NCI-H2107 treated with DMSO at 0.1 percent for 48 hours (cell line): ENCODE measurements at regions not wholly inside any gene's neighbourhood (a gene's known extent, or its start where the extent isn't known, plus 50 kb on each side); places are given as distances from the start of the nearest gene placed in this dataset.
"Not testable (repeated sequence)": the region's sequence is repeated elsewhere in the genome, so short reads cannot be mapped to it uniquely, and the experiment has no call there.

Source experiments
- DNase-seq: peaks from one replicate; lab custom pipeline; 2025; ENCODE audit not compliant: unreplicated experiment; lab: John Stamatoyannopoulos, UW

DNA sequence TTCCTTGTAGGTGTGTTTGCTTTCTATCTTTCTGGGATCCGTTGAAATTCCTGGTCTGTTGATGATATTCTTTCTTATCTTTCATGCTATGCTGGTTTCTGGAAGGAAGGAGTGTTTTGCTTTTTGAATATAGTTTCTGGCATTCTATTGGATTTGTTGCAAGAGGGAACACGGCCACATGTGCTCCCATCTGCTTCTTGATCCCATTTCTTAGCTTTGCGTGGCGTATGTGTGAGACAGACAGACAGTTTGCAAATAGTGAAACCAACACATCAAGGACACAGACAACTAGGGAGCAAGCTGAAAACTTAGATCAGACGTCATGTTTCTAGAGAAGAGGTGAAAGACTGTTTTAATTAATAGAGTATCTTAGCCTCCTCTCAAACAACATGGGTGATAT is 261.9 kb upstream of the PUDP start:
- no peak for DNase-seq

DNA sequence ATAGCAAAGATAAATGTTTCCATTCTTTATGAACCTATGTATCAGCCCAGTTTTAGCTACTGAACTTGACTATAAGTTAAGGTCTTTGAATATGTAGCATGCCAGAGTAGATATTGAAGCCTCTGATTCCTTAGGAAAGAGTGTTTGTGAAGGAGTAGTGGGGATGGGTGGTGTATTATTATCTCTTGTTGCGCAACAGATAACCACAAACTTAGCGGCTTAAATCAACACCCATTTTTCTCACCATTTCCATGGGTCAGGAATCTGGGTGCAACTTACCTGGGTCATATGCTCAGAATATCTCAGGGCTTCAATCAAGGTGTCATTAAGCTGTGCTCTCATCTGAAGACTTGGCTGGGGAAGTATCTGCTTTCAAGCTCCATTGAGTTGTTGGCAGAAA is 251.4 kb upstream of the PUDP start:
- DNase-seq = no peak

DNA sequence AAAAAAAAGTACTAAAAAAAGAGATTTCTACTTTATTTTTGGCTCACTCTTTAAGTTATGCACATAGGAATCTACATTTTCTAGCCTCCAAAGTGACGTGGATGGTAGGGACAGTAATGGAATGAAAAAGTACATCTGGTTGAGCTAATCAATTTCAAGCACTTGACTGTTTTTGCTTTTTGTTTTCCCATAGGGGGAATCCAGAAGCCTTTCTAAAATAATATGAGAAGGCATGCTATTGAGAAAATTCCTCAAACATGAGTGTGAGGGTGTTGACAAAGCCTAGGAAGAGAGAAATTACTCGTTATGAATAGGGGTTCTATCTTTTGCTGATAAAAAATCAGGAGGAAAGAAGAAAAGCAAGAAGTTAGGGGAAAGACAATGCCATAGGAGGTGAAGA is 242.5 kb upstream of the PUDP start:
- DNase-seq = no peak

DNA sequence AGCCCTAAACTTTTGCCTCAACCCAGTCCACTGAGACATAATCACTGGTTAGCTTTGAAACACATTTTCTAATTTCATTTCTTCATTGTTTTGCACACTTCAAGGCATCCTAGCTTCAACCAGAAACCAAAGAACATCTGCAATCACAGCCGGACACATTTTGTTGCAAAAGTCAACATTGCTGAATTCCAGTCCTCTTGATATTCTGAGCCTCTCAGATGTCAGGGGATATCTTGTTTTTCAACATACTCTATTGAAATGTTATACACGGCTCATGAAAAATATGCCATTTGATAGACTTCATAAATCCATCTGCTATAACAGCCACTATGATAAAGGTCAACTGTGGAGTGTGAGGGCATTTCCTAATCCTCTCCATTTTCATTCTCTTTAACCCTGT is 241.6 kb upstream of the PUDP start:
- no peak for DNase-seq

DNA sequence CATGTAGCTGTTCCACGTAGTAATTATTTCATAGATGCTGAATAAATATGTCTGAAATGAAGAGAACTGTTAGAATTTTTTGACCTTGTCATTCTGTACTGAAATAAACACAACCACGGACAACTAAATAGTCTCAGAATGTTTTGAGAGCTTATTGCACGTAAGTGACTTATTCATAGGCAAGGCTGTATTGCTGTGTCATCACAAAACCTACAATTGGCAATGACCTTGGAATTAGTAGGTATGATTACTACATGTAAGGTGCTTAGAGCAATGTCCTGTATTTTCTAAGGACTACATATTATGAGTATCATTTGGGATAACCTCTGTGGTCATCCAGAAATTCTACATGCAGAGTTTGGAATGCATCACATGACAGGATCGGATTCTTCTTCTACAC is 237.2 kb upstream of the PUDP start:
- no peak for DNase-seq

DNA sequence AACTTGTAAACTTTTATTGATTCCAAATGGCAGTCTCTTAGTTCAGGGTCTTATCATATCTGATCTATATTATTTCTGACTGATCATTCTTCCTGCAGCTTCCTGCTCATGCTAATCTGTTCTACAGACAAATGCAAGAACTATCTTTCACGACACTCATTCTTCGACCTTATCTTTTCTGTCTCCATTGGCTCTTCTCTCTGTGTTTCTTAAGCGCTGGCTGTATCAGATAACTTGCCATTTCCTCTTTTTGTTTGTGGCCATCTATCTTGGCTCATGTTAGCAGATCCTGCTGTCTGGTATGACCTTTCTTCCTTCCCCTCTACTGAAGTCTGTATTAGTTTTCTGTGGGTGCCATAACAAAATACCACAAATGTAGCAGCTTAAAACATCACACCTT is 230.5 kb upstream of the PUDP start:
- no peak for DNase-seq

DNA sequence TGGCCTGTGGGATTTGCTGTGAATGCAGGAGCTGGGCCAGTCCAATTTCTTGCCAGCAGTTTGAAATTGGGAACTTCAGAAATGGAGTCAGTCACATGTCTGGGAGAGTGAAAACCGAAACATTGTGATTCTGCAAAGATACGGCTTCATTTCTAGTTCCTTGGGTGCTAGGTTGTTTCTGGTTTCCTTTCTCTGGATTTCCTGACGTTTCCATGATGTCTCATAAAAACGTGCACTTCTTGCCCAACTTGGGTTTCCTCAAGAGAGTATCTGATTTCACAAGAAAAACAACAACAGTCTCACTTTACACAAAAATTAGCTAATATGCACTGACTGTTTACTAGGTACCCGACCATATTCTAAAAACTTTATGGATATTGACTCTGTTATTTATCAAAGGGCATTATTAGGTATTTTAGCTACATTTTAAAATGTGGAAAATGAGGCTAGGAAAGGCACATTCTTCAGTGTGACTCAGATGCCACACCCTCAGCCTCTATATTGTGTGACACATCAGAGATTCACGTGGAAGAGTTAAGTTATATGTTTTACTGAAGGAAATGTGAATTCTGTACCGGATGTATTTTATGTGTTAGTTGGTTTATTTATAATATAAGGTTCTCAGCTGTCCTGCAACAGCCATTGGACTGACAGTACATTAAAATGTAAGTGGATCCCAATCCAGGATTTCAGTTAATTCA is 225.0 kb upstream of the PUDP start:
- no peak for DNase-seq

DNA sequence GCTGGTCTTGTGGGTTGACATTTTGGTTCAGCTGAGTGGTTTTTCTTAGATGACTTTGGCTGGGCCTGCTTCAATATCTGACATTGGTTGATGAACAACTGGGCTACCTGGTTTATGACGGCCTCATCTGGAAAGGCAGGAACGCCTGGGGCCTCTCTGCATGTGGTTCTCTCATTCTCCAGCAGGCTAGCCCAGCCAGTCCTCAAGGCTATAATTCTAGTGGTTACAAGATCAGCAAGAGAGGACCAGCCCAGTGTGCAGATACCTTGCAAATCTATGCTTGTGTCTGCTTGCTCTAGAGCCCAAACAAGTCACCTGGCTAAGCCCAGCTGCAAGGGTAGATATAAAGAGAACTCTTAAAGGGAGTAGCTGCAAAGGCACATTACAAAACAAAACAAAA is 214.2 kb upstream of the PUDP start:
- no peak for DNase-seq

DNA sequence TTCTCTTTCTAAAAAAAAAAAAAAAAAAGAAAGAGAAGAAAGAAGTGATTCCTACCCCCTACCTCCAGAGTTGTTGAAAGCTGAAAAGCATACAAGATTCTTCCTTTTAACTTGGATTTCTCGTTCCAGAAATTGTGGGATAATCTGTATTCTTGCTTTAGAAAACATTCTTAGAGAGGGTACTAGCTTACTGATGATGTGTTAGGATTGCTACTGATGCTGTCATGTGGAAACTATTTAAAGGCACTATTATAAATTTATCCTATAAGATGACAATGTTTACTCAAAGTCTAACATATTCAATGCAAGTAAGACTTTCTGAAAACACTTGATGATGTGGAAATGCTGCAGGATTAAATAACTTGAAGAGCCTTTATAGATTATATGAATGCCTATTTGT is 204.0 kb upstream of the PUDP start:
- DNase-seq = no peak

DNA sequence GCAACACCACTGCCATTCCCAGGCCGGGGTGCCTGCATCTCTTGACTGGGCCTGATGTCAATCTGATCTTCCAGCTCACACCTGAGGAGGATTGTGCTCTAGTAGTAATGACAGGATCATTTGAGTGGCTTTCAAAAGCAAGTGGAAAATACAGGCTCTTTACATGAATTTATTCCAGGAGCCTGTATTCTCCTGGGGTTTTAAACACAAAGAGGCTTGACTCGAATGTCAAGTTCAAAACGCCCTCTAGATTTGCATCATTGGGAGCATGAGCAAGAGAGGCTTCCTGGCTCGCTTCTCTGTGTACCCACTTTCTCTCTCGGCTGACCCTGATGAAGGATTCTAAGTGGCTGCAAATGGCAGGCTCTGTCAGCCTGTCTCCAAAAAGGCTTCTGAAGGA is 199.5 kb upstream of the PUDP start:
- peak; percentile 84 for DNase-seq

DNA sequence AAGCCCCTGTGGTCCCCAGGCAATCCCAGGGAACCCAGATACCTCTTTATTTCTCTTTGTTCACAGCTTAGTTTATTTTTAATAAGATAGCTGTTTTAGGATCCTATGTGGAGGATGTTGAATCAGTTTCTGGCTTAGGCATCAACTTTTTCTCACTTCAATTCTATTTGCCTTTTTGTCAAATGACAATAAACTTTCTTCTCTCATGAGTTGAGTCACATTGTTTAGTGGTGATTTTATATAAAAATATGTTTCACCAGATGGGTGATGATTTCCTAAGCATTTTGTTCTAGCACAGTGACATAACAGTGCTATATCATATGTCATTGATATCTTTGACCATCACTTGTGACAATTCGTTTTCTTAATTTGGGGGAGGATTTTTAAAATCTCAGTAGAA is 198.1 kb upstream of the PUDP start:
- DNase-seq = no peak

DNA sequence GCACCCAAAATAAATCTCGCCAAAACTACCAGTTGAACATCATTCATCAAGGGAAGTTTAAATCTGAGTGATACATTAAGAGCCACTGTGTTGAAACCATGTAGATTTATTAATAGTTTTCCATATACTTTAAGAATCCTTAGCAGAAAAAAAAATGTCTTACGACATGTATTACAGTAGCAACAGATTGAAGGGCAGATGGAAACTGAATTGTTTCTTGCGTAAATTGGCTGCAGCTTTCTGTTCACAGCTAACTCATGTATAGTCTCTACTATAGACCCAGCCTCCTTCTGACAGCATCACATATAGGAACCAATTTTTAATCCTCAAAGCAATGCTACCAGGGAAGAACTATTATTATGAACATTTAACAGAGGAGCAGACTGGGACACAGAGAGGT is 195.2 kb upstream of the PUDP start:
- no peak for DNase-seq

DNA sequence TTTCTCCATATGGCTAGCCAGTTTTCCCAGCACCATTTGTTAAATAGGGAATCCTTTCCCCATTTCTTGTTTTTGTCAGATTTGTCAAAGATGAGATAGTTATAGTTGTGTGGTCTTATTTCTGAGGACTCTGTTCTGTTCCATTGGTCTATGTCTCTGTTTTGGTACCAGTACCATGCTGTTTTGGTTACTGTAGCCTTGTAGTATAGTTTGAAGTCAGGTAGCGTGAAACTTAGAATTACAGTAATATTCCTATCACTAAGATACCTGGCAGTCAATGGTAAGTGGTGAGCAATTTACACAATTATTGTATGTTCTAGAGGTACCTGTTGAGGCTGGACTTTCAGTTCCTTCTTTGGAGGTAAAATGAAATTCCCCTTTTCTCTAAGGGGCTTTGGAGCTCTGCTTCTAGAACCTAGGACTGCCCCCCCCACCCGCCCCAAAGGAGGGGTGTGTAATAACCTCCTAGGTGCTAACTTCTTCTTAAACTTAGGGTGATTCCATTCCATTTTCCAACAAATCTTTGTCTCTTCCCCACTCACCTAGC is 187.9 kb upstream of the PUDP start:
- not testable (repeated sequence) for DNase-seq

DNA sequence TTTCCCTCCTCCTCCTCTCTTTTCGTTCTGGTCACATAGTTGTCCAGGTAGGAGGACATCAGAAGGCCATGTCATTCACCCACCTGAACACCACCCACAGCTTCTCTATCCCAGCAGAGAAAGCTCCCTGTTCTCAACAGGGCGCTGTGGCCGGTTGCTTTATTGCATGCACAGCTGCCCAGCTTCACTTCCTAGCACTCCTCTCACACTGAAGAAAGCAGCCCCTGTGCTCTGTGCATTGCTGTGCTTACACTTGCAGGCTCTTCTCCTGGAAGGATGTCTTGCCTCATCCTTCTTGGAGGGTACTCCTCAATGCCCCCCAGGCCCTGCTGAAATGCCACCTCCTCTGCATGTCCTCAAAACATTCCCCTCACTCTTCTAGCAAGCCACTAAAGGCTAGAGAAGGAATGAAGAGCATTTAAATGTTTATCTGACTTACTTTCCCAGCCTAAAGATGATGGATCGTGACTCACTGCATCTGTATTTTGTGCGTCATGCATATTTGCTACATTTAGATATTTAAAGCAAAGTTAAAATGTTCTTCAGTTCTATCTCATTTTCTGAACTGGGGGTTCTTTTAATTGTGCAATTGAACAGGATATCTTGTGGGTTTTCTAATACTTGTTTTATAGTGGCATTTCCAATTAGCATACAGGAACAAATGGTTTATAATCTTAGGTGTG is 186.4 kb upstream of the PUDP start:
- DNase-seq = no peak

DNA sequence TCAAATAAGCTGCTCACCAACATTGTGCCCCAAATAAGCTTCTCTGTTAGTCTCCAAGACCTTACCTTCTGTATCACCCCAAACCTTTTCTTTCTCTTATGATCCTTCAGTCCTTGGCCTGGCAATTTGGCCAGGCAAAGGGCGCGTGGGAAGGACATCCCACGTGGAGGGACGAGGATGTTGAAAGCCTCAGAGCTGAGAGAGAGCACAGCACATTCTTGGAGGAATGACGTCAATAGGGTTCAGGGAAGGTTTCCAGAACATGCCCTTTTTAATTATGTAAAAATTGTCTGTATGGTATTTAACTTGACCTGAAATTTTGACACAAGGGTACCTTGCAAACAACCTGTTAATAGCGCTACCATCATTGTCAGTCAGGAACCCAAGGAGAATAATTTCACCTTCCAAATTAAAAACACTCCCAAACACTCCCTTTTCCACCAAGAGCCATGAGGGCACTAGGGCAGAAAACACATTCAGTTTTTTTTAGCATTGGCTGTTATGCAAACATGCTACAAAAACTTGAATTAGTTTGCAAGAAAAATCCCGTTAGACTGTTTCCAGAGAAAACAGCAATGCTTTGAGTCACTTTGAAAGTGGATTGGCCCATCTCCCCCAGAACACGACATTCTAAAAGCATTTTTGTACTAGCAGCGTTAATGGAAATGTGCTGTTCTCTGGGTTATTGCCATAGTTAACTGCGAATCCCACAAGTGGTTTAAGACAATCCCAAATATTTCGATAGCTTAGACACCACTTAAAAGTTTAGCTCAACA is 183.2 kb upstream of the PUDP start:
- no peak for DNase-seq

DNA sequence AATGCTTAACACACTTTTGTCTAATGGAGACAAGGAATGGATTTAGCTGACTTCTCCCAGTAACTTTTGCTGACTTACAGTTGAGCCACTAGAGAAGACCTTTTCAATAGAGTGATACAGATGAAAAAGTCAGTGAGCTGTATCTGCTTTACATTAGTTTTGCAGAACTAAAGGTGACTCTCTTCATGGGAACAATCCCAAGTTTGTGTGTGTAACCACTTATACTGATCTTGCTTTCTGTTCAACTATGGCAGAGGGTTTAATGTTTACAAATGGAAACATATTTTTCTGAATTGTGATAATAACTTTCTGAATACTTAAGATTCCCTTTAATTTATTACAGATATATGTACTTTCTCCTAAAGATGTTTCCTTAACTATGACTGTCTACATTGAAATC is 182.6 kb upstream of the PUDP start:
- DNase-seq = no peak

DNA sequence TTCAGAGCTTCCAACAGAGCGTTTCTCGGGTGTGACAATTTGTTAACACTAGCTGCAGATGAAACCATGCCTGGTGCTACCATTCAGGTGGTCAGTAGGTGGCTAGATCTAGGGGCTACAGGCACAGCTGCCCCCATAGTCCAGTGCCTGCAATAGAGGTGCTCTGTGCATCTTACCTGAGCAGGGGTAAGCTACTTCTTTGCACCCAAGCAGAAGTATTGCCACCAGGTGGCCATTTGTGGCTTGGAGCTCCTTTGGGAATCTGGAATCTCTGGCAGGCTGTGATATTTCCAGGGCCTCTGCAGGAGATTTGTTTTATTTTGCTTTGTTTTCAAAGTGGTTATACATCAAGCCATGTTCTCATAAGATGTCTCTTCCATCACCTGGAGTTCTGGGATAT is 170.7 kb upstream of the PUDP start:
- DNase-seq = peak; percentile 1

DNA sequence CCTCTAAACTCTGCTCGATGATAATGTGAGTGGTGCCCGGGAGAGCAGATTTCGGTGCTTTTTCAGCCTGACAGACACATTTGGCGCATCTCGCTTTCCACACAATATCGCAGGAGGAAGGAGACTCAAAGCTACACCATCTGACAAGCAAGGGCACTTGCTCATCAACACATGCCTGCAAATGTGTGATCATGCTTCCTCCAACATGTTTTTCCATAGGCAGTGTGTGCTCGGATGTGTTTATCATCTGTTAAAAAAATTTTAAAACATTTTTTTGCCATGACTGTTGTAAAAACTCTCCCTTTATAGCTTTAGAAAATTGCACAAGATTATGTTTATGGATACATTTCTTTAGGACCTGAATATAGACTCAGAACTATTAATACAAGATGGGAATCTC is 170.3 kb upstream of the PUDP start:
- DNase-seq = no peak

DNA sequence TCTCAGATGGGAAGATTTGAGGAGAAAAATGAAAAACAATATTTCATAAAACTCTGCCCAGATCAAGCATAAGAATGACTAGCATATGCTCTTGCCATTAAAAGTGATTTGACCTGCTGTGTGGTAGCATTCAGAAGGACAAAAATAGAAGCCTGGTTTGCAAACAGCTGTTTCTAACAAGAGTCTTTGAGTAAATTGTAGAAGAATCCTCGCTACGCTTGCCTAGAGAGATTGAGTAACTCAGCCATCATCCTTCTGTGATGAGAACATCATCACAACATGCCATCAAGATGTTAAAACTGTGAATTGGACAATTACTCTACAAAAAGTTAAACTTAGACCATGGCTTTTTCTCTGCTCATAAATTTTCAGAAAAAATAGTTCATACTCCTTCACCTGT is 168.9 kb upstream of the PUDP start:
- DNase-seq = no peak

DNA sequence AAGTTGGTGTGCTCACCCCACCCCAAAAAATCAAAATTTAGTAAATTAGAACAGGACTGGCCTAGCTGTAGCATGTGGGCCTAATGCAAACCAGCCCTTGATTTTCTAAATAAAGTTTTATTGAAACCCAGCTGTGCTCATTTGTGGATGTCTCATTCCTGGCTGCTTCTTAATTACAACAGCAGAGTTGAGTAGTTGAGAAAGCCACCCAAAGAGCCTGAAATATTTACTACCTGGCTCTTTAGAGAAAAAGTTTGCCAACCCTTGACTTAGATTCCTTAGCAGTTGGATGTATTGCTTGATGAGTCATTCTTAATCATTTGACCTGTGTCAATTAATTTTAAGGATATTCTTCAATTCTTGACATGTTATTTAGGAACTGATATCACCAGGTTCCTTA is 168.3 kb upstream of the PUDP start:
- DNase-seq = no peak

DNA sequence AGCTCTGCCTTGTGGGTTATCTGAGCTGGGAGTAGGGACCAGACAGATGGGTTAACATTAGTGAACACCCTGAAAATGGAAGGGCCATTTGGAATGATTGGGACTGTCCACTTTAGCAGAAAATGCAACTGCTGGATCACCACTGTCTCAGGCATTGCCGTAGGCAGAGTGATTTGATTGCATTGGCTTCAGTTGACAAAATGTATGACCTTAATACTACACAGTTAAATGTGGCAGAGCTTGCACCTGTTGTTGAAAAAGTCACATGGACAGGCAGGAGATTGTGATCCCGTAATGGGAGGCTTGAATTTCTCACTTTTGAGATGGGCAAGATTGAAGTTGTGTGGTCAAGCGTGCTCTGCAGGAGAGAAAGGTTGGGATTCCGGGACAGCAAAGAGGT is 166.5 kb upstream of the PUDP start:
- DNase-seq = no peak

DNA sequence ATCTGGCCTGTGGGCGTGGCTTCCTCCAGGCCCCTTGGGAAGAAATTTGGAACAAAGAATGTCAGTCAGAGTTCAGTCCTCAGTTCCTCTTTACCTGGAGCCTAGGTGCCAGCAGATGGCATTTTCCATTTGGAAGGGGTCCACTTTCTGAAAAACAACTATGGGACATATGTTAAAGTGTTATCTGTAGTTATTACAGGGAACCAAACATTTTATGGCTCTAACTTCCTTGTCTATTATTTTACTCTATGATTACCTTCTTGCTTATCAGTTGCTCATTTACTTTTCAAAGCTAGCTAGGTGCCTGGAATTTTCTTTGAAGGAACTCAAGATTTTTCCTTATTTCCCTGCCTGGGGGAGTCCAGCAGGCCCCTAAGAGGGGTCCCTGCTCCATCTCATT is 159.8 kb upstream of the PUDP start:
- DNase-seq = no peak
